Fibroblast of skin of left biceps (primary cell): ENCODE measurements at regions not wholly inside any gene's neighbourhood (a gene's known extent, or its start where the extent isn't known, plus 50 kb on each side); places are given as distances from the start of the nearest gene placed in this dataset.
"Not testable (repeated sequence)": the region's sequence is repeated elsewhere in the genome, so short reads cannot be mapped to it uniquely, and the experiment has no call there.

Experiments
- DNase-seq, 2 experiments: peaks; one replicate each; pipeline ENCODE4 v3.0.0-alpha.2; 2013; ENCODE audit warnings: low read depth in 2 of 2

DNA sequence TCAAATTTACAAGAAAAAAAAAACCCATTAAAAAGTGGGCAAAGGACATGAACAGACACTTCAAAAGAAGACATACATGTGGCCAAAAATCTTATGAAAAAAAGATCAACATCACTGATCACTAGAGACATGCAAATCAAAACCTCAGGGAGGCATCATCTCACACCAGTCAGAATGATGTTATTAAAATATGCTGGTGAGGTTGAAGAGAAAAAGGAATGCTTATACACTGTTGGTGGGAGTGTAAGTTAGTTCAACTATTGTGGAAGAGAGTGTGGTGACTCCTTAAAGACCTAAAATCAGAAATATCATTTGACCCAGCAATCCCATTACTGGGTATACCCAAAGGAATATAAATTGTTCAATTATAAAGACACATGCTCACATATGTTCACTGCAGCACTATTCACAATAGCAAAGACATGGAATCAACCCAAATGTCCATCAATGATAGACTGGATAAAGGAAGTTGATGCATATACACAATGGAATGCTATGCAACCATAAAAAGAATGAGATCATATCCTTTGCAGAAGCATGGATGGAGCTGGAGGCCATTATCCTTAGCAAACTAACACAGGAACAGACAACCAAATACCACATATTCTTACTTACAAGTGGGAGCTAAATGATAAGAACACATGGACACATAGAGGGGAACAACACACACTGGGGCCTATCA lies 100.3 kb upstream of the GALNT15 start:
- not testable (repeated sequence) for DNase-seq

DNA sequence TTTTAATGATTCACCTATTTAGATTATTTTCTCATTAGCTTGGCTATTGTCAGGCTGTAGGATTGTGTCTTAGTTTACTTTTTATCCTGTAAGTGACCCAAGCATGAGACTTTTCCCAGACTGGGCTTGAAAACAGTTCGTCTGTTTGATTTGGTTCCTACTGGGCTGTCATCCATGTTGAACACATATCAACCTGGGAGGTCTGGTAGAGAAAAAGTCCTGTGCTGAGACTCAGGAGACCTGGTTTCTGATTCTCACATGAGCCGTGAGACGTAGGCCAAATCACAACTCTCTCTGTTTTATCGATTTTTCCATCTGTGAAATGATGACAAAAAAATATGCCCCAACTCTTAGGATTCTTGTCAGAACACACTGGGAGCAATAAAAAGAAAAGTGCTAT lies 98.8 kb upstream of the GALNT15 start:
- no peak for DNase-seq

DNA sequence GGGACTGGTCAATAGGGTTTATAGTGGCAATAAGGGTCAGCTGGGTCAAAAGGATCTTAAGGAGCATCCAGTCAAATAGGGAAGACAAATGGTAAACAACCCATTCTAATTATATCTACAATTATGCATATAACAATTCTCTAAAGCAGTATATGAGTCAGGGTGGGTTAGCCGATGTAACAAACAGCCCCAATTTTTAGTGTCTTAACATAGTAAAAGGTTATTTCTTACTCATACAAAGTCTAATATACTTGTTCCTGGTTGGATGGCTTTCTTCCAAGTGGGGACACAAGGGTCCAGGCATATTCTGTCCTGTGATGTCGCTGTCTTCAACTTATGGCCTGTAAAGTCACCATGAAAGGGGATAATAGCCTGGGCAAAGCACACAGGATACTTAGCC lies 97.9 kb upstream of the GALNT15 start:
- DNase-seq, result no peak

DNA sequence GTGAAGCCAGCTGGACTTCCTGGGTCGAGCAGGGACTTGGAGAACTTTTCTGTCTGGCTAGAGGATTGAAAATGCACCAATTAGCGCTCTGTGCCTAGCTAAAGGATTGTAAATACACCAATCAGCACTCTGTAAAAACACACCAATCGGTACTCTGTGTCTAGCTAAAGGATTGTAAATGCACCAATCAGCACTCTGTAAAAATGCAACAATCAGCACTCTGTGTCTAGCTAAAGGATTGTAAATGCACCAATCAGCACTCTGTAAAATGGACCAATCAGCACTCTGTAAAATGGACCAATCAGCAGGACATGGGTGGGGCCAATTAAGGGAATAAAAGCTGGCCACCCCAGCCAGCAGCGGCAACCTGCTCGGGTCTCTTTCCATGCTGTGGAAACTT lies 97.3 kb upstream of the GALNT15 start:
- DNase-seq, result not testable (repeated sequence)

DNA sequence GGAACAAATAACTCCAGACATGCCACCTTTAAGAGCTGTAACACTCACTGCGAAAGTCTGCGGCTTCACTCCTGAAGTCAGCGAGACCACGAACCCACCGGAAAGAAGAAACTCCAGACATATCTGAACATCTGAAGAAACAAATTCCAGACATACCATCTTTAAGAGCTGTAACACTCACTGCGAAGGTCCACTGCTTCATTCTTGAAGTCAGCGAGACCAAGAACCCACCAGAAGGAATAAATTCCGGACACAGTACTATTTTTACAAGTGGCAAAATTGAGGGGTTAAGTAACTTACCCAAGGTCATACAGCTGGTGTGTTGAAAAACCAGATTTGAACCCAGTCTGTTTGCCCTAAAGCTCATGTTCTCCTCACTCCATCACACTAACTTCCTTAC lies 96.8 kb upstream of the GALNT15 start:
- DNase-seq, result not testable (repeated sequence)

DNA sequence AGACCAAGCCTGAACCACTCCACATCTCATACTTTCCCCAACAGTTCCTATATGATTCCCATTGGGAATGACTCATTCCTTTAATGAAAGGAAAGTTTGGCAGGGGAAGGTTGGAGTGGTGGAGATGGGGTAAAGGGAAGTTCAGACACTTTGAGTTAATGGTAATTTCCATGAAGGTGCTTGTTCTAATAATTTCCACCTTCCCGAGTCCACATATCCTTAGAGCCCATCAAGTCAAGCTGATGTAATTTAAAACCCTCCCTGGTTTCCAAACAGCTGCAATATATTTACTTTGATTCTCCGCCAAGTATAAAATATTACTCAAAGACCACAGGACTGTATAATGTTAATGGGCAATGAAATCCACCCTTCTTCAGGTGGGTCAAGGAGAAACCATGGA lies 95.0 kb upstream of the GALNT15 start:
- DNase-seq, result peak; percentile 85 to 89

DNA sequence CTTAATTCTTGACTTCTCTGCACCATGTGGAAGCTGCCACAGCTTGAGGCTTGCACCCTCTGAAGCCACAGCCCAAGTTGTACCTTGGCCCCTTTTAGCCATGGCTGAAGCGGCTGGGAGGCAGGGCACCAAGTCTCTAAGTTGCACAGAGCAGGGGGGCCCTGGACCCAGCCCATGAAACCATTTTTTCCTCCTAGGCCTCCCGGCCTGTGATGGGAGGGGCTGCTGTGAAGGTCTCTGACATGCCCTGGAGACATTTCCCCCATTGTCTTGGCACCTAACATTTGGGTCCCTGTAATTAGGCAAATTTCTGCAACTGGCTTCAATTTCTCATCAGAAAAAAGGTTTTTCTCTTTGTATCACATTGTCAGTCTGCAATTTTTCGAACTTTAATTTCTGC lies 92.8 kb upstream of the GALNT15 start:
- no peak for DNase-seq

DNA sequence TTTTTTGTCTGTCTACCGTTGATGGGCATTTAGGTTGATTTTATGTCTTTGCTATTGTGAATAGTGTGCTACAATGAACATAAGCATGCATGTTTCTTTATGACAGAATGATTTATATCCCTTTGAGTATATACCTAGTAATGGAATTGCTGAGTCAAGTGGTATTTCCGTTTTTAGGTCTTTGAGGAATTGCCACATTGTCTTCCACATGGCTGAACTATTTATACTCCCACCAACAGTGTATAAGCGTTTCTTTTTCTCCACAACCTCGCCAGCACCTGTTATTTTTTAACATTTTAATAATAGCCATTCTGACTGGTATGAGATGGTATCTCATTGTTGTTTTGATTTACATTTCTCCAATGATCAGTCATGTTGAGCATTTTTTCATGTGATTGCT lies 89.6 kb upstream of the GALNT15 start:
- peak; percentile 74 to 81 for DNase-seq

DNA sequence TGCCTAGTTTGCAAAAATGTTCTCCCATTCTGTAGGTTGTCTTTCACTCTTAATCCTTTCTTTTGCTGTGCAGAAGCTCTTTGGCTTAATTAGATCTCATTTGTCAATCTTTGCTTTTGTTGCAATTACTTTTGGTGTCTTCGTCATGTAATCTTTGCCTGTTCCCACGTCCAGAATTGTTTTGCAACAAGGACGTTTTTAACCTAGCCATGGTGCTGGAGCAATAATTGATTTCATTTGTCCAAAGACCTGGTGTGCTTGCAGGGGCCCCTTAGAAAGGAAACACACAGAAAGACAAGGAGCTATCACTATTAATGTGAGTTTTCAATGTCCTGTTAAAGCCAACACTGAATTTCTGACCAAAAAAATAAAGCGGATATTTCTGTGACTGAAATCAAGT lies 89.1 kb upstream of the GALNT15 start:
- DNase-seq, result no peak

DNA sequence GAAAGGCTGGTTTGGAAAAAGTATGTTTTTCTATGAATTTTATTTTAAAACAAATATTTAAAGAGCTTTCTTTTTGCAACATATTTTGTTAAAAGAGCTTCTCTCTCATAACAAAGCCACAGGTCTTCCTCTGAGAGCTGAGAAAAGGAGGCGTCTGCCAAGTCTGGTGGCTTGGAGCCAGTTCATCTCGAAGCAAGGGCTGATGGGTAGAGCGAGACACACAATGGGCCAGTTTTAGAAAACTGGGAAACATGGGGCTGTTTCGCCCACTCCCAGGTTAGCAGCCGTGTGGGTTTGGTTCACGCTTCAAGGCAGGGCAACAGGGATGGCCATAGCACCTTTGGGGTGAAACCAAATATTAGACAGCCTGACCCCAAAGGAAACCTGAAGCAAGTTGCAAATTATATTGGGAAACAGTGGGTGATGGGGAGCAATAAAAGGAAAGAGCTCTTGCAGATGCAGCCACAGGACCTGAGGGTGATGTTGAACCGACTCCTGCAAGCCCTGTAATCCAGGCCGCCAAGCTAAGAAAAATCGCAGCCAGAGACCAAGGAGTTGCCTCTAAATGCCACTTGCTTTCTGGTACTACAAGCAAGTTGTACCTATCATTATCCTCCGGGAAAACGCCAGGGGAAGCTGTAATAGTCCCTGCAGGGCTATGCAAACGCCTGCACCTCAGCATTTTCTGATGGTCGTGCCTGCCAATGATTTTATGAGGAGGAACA lies 88.4 kb upstream of the GALNT15 start:
- no peak for DNase-seq

DNA sequence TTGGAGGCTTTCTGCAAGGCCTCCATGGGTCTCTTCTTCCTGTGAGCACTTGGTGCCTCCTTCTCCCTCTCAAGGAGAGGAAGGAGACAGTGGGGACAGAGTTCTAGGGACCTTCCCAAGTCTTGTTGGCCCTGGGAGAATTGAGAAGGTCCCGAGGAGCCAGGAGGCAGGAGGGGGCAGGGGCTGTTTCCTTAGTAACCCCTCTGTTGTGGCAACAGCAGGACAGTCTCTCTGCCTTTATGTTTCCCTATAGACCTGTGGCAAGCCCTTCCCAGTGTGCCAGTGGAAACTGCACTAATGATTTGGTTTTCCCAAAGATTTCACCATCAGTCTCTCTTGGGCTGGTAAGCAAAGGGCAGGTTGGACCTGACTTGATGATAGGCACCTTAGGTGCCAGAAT lies 87.8 kb upstream of the GALNT15 start:
- DNase-seq, result no peak

DNA sequence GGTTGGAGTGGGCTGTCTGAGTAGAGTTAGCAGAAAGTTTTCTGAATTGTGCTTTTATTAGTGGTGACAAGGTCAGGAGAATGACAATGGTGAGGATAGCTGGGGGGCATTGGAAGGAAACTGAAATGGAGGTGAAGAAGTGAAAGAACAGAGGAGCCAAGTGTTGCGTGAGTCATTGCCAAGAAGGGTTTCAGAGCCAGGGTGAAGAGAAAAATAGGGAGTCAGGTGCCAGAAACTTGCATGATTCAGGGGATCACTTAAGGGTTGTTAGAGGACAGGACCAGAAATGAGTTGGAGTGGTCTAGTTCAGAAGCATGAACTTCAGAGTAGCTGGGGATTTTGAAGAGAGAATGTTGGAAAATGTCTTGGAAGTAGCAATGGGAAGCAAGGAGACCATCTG lies 86.0 kb upstream of the GALNT15 start:
- no peak for DNase-seq

DNA sequence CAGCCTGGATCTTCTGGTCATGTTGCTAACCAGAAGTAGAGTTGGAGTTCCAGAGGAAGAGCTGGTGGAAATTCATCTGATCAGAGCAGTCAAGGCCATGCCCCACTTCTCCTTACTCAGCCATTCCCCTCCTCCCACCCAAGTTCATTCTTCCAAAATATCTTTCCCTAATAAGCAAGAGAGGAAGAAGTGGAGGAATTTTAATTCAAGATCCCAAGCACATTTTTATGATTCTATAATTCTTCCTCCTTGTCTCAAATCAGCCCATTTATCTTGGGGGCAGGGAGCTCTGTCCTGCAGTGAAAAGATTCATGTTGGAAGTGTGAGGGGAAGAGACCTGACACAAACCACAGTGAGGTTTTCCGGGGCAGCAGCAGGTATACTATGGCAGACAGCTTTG lies 85.0 kb upstream of the GALNT15 start:
- DNase-seq, result no peak

DNA sequence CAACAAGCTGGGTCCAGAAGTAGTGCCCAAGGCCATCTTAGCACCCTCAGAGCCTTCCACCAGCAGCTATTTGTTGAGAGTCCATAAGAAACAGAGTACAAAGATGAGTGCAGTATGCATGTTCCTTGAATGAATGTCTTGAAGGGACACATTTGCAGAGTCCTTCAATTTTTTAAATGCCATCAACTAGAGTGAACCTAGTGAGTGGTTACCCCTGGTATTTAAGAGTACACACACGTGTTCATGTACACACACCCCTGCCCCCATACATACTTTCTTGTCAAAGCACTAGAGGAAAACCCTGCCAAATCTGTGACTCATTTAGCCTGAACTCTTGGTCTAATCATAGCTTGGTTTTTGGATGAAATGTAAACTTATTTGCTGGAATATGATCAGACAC lies 84.5 kb upstream of the GALNT15 start:
- peak; percentile 98 to 99 for DNase-seq

DNA sequence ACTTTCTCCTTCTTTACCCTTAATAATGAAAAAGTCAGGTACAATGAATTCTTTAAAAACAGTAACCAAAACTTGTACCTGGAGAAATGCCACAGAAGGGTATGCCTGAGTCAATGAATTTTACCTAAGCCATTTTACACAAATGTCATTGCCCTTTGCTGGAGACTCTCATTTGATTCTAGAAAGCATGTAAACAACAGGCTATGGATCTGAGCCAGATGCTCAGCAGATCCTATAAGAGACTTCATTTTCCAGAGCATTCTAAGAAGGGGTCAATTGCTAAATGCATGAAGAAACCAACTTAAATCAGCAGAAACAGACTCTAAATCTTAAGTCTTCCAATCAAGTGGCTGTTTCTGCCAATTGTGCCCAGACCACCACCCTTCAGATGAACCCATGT lies 83.8 kb upstream of the GALNT15 start:
- DNase-seq, result no peak

DNA sequence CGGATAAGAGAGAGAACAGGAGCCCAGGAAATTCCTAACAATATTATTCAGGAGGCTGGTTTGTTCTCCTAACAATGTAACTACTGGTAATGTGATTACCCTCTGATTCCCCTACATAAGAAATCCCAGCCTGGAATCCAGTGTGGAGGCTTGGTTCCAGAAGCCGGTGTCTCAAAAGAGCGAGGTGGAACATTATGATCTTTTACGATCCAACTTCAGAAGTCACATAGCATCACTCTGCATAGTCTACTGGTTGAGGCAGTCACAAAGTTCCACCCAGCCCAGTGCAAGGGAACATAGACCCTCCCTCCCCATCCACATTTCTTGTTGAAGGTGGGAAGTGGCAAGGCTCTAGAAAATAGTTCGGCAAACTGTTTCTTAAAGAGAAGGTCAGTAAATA lies 81.6 kb upstream of the GALNT15 start:
- DNase-seq, result no peak

DNA sequence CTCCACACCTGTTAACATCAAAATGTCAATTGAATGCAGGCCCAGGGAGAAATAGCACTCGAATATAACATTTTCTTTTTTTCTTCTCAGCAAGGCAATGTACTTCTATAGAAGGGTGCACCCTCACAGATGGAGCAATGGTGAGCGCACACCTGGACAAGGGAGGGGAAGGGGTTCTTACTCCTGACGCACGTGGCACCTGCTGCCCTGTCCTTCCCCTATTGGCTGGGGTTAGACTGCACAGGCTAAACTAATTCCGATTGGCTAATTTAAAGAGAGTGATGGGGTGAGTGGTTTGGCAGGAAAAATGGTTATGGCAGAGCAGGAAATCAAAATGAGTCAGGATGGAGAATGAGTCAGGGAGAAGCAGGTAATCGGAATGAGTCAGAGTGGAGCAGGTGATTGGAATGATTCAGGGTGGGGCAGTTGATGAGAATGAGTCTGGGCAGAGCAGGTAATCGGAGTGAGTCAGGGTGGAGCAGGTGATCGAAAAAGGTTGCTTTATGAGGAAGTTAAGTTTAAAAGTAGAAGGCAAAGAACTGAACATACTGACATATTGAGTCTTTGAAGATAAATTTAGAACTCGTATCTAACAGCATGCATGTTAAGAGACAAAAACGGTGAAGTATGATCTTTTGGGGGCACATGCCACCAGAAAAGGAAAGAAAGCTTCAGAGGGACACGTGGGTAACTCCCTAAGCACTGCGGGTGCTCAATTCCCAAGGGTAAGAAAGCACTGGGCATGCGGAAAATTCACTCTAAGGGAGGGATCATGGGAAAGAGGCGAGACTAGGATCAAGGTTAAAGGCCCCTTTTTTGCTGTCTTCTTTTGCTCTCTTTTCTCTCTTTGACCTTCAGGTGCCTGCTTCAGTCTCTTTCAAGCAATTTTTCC lies 72.9 kb upstream of the GALNT15 start:
- no peak for DNase-seq

DNA sequence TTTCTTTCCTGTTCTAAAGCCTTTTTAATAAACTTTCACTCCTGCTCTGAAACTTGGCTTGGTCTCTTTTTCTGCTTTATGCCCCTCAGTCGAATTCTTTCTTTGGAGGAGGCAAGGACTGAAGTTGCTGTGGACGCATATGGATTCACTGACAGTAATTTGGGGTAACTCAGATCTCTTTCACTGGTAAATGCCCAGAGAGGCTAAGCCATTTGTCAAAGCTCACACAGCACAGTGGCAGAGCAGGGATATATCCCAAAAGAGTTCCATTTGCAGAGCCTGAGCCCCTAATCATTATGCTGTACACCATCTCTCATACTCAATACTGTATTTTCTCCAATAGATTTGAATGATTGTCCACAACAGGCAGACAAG lies 72.3 kb upstream of the GALNT15 start:
- DNase-seq, result no peak

DNA sequence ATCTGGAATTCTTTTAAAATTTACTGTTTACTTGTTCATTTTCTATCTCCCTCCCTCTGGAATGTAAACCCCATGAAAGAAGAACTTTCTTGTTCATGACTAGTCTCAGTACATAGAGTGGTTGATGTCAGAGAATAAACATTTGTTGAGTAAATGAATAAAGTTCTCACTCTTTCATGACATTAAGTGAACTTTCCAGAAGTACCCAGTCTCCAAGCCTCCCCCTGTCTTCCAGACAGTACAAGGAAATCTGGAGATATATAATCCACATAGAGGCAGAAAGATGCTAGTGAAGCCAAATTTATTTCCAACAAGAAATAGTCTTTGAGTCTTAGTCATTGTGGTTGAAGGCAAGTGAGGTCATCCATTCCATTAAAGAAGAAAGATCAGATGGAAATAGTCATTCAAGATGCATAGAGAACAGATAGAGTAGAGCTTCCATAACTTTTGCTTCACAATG lies 71.5 kb upstream of the GALNT15 start:
- DNase-seq, result peak; percentile 92 to 93

DNA sequence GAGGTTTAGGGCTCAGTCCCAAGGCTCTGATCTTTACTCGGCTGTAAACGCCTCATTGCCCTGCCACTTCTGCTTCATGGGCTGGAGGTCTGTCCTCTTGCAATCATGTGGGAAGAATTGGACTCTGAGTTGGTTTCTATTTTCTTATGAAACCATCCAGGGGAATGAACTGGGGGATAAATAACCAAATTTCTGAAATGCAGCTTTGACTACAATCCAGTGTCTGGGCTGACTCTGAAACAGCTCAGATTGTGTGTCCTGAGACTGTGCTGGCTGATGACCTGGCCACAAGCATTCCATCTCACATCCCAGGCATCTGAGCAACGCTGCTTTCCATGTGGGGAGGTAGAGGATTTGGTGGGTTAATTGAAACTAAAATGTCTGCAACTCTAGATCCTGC lies 71.0 kb upstream of the GALNT15 start:
- peak; percentile 84 to 86 for DNase-seq

DNA sequence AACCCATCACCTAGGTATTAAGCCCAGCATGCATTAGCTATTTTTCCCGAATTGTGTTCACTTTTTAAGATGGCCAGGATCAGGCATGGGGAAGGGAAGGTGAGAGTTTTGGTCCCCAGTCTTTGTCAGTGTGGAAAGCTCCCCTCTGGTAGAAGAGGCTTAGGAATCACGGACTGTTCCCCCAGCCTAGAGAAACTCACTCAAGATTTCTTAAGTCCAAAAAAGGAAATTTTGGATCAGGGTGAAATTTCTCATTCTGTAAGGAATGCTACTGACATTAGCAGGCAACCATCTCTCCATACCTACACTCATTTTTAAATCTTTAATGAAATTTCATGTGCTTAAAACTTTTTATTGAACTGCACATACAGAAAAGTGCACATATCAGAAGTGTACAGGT lies 70.3 kb upstream of the GALNT15 start:
- DNase-seq, result peak in 1 of 2 experiments; percentile 49

DNA sequence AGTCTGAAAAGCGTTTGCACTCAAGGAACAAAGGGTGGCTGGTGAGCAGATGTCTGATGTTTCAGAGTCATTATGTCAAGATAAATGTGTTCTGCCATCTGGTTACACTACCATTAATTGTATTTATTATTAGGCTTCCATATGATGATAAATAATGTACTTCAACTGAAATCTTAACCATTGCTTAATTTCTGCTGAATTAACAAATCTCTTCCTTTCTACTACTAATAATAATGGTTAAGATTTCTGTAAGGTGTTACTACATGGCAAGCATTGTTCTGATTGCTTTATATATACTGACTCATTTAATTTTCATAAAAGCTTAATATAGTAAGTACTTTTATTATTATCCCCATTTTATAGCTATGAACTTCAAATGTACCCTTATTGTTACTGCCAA lies 68.4 kb upstream of the GALNT15 start:
- DNase-seq, result no peak

DNA sequence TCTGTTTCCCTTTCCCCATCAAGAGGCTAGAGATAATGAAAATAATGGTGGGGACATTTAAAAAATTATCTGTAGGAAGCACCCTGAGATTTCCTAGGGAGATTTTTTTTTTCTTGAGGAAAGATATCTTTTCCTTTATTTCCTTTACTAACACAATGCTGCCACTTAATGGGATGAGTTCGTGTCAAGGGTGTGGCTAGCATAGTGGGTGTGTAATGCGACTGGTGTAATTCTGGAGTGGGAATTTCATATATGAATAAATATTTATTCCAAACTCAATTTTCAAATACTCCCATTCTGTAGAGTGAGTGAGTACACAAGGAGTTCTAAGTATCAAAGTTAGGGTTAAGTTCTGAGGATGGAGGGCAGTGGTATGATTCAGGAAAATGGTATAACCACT lies 66.1 kb upstream of the GALNT15 start:
- DNase-seq, result no peak
